MM.1S (cell line): ENCODE measurements at regions not wholly inside any gene's neighbourhood (a gene's known extent, or its start where the extent isn't known, plus 50 kb on each side); places are given as distances from the start of the nearest gene placed in this dataset.

Experiments
- EZH2 ChIP-seq: fragments of 300-600 bp; sonication (generic); optimal IDR thresholded peaks from 2 replicates; pipeline ENCODE3; 2017; ENCODE audit warnings: low read depth, mild to moderate bottlenecking, antibody characterized with exemption, low read length, mixed read lengths
- EZH2phosphoT487 ChIP-seq: fragments of 300-600 bp; sonication (generic); IDR thresholded peaks from 2 replicates; pipeline ENCODE4 v1.6.1; 2018; ENCODE audit warnings: antibody characterized with exemption, low read length
- TF ChIP-seq, protein P1 (sequence below): fragments of 300-600 bp; sonication (generic); IDR thresholded peaks from 2 replicates; pipeline ENCODE4 v1.5.1; 2016; ENCODE audit warnings: antibody characterized with exemption, low read length, mixed read lengths

DNA sequence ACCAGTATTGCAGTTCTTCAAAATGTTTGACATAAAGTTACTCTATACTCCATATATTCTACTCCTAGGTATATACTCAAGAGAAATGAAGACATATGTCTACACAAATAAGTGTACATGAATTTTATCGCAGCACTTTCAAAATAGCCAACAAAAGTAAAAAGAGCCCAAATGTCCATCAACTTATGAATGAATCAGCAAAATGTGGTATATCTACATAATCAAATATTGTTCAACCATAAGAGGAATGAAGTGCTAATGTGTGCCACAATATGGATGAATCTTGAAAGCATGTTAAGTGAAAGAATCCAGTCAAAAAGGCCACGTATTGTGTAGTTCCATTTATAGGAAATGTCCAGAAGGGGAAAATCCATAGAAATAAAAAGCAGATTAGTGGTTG lies 98.6 kb upstream of the F3 start:
- TF ChIP-seq, protein P1, sequence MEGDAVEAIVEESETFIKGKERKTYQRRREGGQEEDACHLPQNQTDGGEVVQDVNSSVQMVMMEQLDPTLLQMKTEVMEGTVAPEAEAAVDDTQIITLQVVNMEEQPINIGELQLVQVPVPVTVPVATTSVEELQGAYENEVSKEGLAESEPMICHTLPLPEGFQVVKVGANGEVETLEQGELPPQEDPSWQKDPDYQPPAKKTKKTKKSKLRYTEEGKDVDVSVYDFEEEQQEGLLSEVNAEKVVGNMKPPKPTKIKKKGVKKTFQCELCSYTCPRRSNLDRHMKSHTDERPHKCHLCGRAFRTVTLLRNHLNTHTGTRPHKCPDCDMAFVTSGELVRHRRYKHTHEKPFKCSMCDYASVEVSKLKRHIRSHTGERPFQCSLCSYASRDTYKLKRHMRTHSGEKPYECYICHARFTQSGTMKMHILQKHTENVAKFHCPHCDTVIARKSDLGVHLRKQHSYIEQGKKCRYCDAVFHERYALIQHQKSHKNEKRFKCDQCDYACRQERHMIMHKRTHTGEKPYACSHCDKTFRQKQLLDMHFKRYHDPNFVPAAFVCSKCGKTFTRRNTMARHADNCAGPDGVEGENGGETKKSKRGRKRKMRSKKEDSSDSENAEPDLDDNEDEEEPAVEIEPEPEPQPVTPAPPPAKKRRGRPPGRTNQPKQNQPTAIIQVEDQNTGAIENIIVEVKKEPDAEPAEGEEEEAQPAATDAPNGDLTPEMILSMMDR = no peak
- TF ChIP-seq EZH2 (no peak), EZH2phosphoT487 (no peak)
